ENCODE measurements at regions not wholly inside any gene's neighbourhood (a gene's known extent, or its start where the extent isn't known, plus 50 kb on each side); places are given as distances from the start of the nearest gene placed in this dataset.

DNA sequence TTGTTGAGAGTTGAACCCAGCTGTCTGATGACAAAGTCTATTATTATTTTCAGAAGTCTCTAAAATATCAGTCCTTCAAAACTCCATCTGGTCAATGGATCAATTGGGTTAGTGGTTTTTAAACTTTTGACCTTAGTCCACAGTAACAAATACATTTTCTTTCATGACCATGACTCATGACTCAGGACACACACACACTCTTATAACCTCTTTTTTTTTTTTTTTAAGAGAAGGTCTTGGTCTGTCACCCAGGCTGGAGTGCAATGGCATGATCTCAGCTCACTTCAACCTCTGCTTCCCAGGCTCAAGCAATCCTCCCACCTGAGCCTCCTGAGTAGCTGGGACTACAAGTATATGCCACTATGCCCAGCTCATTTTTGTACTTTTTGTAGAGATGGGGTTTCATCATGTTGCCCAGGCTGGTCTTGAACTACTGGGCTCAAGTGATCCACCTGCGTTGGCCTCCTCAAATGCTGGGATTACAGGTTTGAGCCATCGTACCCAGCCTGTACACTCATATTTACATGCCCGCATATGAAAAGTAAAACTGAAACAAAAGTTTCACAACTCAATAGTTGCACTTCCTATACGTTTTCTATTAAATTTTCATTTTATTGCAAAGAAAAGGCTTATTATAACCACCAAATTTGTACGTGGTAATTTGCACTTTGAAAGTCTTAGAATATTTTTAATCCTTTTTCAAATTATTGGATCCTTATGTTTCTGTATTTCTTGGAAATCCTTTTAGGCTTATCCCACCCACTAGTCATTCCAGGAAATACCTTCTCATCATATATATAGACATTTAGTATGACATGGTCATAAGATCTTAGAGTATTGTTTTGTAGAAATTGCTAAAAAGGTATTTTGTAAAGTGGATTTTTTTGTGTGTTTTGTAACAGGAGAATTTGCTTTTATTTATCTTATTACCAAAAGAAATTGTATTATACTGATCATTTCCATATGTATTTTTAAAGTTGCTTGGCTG is 199.0 kb downstream of the LPIN1 start:
- TF ChIP-seq CTCF (IDR thresholded peaks at IDR 0.05; ENCODE audit: low read depth, low read length) = no peak
- TF ChIP-seq POLR2A (IDR thresholded peaks at IDR 0.05; ENCODE audit: extremely low read depth, insufficient read length) = no peak
- no peak for TF ChIP-seq MAX (IDR thresholded peaks at IDR 0.05; ENCODE audit: low read depth, low read length)
